Muscle of leg (tissue), 3 donors: ENCODE measurements at regions not wholly inside any gene's neighbourhood (a gene's known extent, or its start where the extent isn't known, plus 50 kb on each side); places are given as distances from the start of the nearest gene placed in this dataset.

Source experiments
- DNase-seq: peaks from one replicate; pipeline ENCODE4 v3.0.0; 2013
- H3K27ac ChIP-seq: one replicate; pipeline ENCODE4 v1.5.1; 2013; ENCODE audit warnings: mild to moderate bottlenecking, low read length, control low read depth
- H3K27me3 ChIP-seq: one replicate; pipeline ENCODE4 v1.6.1; 2013; ENCODE audit warnings: low read length; ENCODE audit not compliant: control insufficient read depth, insufficient read depth
- H3K36me3 ChIP-seq: one replicate; pipeline ENCODE4 v1.6.1; 2013; ENCODE audit warnings: low read length; ENCODE audit not compliant: control insufficient read depth, insufficient read depth
- H3K4me1 ChIP-seq: one replicate; pipeline ENCODE4 v1.6.1; 2013; ENCODE audit warnings: low read length; ENCODE audit not compliant: control insufficient read depth, insufficient read depth
- H3K4me3 ChIP-seq: one replicate; pipeline ENCODE4 v1.5.1; 2013; ENCODE audit warnings: low read length, control low read depth
- H3K9me3 ChIP-seq: replicated peaks from 2 replicates; pipeline ENCODE4 v1.6.1; 2013; ENCODE audit warnings: low read depth, low read length; ENCODE audit not compliant: control insufficient read depth
- WGBS: methylation state at CpG from one replicate; pipeline ENCODE4 v1.1.5; 2013; ENCODE audit warnings: missing lambda C conversion rate; ENCODE audit not compliant: insufficient coverage; 5-methylcytosine and 5-hydroxymethylcytosine counted together

DNA sequence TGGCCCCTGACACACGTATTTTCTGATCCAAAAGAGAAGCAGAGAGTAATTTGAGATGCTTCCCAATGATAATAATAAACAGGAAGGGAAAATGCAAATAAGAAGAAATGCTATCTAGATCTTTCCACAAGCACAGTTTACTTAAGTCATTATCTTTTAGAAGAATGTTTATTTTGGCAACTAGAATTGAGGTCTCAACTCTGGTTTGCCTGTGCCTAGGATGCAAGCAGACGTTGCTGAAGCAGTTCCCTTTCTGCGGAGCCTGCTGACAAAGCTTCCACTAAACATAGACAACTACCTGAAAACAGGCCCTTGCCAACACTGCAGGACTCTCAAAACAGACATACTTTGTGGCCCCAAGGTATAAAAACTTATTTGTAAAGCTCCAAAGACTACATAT, 315.8 kb upstream of the POM121L12 start:
- DNase-seq, result no peak
- no CpG with 5 or more reads among the region's 3 CpGs for WGBS
- no peak overlapping the region for H3K4me3 ChIP-seq
- no peaks in the 10 kb centered on the region for H3K27me3 ChIP-seq
- H3K27ac ChIP-seq, result no peak overlapping the region
- no peaks in the 10 kb centered on the region for H3K36me3 ChIP-seq
- H3K9me3 ChIP-seq, result no peaks in the 10 kb centered on the region
- no peaks in the 10 kb centered on the region for H3K4me1 ChIP-seq

DNA sequence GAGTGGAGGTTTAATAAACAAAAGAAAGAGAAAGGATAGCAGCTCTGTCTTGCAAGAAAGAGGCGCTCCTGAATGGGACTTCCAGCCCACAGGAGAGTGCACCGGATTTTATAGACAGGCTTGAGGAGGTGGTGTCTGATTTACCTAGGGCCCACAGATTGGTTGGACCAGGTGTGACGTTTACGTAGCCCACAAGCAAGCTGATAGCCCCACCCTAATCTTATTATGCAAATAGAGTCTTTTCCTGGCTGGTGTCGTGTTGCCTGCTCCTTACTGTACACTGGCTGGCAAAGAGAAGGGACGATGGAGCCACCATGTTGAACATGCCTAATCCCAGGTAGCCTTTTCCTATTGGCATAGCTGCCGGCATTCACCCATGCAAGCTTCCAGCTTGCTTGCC, 319.7 kb upstream of the POM121L12 start:
- Histone ChIP-seq H3K36me3 (no peaks in the 10 kb centered on the region), H3K4me3 (no peak overlapping the region), H3K4me1 (no peaks in the 10 kb centered on the region), H3K27ac (no peak overlapping the region), H3K9me3 (no peaks in the 10 kb centered on the region), H3K27me3 (no peaks in the 10 kb centered on the region)
- WGBS, result 83% methylated on average over 5 of the region's 7 CpGs
- no peak for DNase-seq

GRCh38 chr7:52712938-52713337, 322.5 kb upstream of the POM121L12 start:
- no peak for DNase-seq
- Histone ChIP-seq H3K9me3 (no peaks in the 10 kb centered on the region), H3K27ac (no peak overlapping the region), H3K36me3 (no peaks in the 10 kb centered on the region), H3K4me1 (no peaks in the 10 kb centered on the region), H3K4me3 (no peak overlapping the region), H3K27me3 (no peaks in the 10 kb centered on the region)
- 60% methylated on average over 2 of the region's 2 CpGs for WGBS

- Histone ChIP-seq H3K27me3 (no peaks in the 10 kb centered on the region), H3K4me1 (no peaks in the 10 kb centered on the region), H3K4me3 (no peak overlapping the region), H3K36me3 (no peaks in the 10 kb centered on the region), H3K9me3 (no peaks in the 10 kb centered on the region), H3K27ac (no peak overlapping the region)
- DNase-seq, result no peak
- WGBS, result no CpG with 5 or more reads among the region's 1 CpG
Observed at GRCh38 chr7:52711951-52712350, 323.5 kb upstream of the POM121L12 start.

DNA sequence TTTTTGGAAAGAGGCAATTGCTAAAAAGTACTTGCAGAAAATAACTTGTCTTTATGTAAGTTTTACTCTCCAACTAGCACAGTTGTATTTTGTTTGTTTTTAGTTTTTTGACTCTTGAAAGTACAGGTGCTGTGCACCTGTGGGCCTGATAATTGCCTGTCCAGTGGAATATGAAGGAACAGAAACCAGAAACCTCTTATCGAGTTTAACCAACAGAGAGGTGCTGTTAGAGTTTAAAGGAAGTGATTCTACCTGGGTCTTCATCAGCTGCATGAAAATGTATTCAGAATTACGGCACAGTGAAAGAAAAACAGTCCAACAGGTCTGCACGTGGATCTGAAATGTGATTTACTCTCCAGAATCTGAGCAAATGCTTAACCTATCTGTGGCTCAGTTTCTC, 326.6 kb upstream of the POM121L12 start:
- H3K36me3 ChIP-seq, result no peaks in the 10 kb centered on the region
- H3K9me3 ChIP-seq, result no peaks in the 10 kb centered on the region
- H3K27me3 ChIP-seq, result no peaks in the 10 kb centered on the region
- no peak overlapping the region for H3K27ac ChIP-seq
- H3K4me3 ChIP-seq, result no peak overlapping the region
- DNase-seq, result no peak
- 80% methylated on average over 1 of the region's 3 CpGs for WGBS
- H3K4me1 ChIP-seq, result no peaks in the 10 kb centered on the region

DNA sequence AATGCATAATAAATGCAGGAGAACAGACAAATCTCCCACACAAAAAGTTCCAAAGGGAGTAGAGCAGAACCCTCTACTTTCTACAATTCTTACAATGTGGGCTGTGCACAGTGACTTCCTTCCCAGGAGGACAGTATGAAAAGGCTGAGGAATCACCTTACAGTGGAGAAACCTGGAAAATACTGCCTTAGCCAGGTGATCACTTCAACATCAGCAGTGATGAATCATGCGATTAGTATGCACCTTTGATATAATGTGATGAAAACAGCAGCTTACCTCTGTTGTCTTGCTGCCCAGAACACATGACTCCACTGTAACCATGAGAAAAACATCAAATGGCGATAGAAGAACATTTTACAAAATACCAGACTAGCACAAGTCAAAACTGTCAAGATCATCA, 329.7 kb upstream of the POM121L12 start:
- Histone ChIP-seq H3K36me3 (no peaks in the 10 kb centered on the region), H3K27ac (no peak overlapping the region), H3K27me3 (no peaks in the 10 kb centered on the region), H3K4me1 (no peaks in the 10 kb centered on the region), H3K9me3 (no peaks in the 10 kb centered on the region), H3K4me3 (no peak overlapping the region)
- WGBS, result no CpG with 5 or more reads among the region's 2 CpGs
- DNase-seq, result no peak

GRCh38 chr7:52700349-52700748, 335.1 kb upstream of the POM121L12 start:
- Histone ChIP-seq H3K27me3 (no peaks in the 10 kb centered on the region), H3K36me3 (no peaks in the 10 kb centered on the region), H3K4me1 (no peaks in the 10 kb centered on the region), H3K9me3 (no peaks in the 10 kb centered on the region), H3K27ac (no peak overlapping the region), H3K4me3 (no peak overlapping the region)
- WGBS, result no CpG with 5 or more reads among the region's 2 CpGs
- no peak for DNase-seq

DNA sequence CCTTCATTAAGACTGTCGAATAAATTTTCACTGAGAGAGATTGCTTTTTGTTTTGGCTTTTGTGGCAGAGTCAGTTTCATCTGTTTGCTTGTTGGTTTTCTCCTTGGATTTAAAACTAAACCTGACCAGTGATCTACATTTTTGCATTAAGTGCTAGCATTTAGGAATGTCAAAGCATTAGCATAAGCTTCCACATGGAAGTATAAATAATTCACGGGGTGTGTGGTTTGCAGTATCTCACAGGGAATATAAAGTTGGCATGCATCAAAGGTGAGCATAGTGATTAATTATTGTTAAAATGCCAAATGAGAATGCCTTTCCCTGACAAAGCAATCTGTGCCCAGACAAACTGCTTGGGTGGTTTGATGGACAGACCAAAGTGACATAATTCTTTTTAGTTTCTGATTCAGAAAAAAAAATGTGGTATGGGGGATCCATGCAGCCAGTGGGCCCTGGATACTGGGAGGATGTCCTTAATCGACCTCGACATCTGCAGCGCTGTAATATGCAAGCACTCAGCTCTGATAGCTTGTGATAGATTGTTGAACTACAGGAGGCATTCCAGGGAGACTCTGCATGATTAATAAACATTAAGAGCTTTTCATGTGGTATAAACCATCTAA, 339.3 kb upstream of the POM121L12 start:
- Histone ChIP-seq H3K36me3 (no peaks in the 10 kb centered on the region), H3K27me3 (no peaks in the 10 kb centered on the region), H3K27ac (no peak overlapping the region), H3K4me3 (no peak overlapping the region), H3K4me1 (no peaks in the 10 kb centered on the region), H3K9me3 (no peaks in the 10 kb centered on the region)
- 40% methylated on average over 1 of the region's 5 CpGs for WGBS
- DNase-seq, result no peak

DNA sequence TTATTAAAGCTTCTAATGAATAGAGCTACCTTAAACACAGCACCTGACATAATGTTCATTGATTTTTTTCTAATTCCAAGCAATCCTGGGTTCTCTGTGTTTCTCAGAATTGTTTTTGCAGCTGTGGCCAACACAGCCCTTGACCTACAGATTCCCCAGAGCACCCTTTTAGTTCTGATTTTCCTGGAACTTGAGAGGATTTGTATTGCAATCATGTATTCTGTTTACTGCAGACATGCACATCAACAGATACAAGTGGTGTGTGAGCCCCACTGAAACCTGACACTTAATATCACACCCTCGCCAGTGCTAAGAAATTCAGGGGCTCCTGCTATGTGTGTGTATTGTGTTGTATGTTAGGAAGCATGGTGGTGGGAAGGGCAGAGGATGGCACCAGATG, 344.2 kb upstream of the POM121L12 start:
- H3K4me1 ChIP-seq, result no peaks in the 10 kb centered on the region
- H3K36me3 ChIP-seq, result no peaks in the 10 kb centered on the region
- no peak overlapping the region for H3K27ac ChIP-seq
- H3K27me3 ChIP-seq, result no peaks in the 10 kb centered on the region
- no peaks in the 10 kb centered on the region for H3K9me3 ChIP-seq
- WGBS, result no CpG with 5 or more reads among the region's 1 CpG
- peak; percentile 45 for DNase-seq
- H3K4me3 ChIP-seq, result no peak overlapping the region

DNA sequence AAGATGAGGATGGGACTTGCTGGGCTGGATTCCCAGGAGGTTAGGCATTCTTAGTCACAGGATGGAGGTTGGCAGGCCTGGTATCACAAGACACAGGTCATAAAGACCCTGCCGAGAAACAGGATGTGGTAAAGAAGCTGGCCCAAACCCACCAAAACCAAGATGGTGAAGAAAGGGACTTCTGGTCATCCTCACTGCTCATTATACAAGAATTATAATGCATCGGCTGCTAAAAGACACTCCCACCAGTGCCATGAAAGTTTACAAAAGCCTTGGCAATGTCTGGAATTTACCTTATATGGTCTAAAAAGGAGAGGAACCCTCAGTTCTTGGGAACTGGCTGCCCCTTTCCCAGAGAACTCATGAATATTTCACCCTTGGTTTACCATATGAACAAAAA, 345.5 kb upstream of the POM121L12 start:
- no peak for DNase-seq
- Histone ChIP-seq H3K36me3 (no peaks in the 10 kb centered on the region), H3K4me1 (no peaks in the 10 kb centered on the region), H3K4me3 (no peak overlapping the region), H3K9me3 (no peaks in the 10 kb centered on the region), H3K27ac (no peak overlapping the region), H3K27me3 (no peaks in the 10 kb centered on the region)
- 0% methylated on average over 1 of the region's 2 CpGs for WGBS

GRCh38 chr7:52685333-52685732, 350.1 kb upstream of the POM121L12 start:
- Histone ChIP-seq H3K27me3 (no peaks in the 10 kb centered on the region), H3K4me3 (no peak overlapping the region), H3K9me3 (no peaks in the 10 kb centered on the region), H3K36me3 (no peaks in the 10 kb centered on the region), H3K27ac (no peak overlapping the region), H3K4me1 (no peaks in the 10 kb centered on the region)
- peak; percentile 24 for DNase-seq
- WGBS, result no CpG with 5 or more reads among the region's 3 CpGs
